GM20000 (cell line): ENCODE measurements at regions not wholly inside any gene's neighbourhood (a gene's known extent, or its start where the extent isn't known, plus 50 kb on each side); places are given as distances from the start of the nearest gene placed in this dataset.

Source experiments
- DNase-seq: peaks from one replicate; pipeline ENCODE4 v3.0.0; 2012; ENCODE audit warnings: low spot score
- TF ChIP-seq, protein P1 (sequence below): IDR thresholded peaks from 2 replicates; pipeline ENCODE4 v1.5.1; 2012; ENCODE audit warnings: mild to moderate bottlenecking, control low read depth; ENCODE audit errors: extremely low read depth, missing control alignments

DNA sequence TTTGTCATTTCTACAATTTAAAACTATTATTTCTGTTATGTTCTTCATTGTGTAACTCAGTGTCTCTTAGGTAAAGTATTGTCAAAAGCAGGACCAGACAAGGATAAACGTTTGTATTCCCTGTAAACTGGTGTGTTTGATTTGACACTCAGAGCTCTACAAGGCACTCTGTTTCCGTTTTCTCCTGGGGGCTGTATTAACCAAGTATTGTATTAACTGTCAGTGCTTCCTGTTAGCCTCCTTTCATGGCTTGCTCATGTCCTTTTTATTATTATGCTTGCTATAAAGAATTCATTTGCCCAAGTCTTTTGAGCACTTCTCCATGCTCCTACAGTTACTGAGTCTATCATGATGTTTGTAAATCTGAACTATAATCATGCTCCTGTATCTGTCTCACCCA lies 323.7 kb downstream of the LPIN1 start:
- TF ChIP-seq, protein P1, sequence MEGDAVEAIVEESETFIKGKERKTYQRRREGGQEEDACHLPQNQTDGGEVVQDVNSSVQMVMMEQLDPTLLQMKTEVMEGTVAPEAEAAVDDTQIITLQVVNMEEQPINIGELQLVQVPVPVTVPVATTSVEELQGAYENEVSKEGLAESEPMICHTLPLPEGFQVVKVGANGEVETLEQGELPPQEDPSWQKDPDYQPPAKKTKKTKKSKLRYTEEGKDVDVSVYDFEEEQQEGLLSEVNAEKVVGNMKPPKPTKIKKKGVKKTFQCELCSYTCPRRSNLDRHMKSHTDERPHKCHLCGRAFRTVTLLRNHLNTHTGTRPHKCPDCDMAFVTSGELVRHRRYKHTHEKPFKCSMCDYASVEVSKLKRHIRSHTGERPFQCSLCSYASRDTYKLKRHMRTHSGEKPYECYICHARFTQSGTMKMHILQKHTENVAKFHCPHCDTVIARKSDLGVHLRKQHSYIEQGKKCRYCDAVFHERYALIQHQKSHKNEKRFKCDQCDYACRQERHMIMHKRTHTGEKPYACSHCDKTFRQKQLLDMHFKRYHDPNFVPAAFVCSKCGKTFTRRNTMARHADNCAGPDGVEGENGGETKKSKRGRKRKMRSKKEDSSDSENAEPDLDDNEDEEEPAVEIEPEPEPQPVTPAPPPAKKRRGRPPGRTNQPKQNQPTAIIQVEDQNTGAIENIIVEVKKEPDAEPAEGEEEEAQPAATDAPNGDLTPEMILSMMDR: no peak
- DNase-seq: no peak

DNA sequence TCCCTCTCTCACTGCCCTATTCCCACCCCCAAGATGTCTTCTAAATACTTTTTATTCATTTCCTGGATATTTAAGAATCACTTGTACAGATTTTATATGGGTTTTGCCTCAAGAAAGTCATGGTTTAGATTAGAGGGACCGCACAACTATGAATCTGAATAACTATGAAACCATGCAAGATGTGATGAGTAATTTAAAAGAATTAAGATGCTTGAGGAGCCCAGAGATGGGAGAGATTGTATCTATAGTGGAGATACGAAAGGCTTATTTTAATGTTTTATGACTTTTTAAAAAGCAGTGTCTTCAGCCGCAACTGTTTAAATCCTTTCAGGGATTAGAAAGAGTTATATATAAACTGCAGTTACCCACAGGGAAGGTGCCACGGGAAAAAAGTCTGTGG lies 324.1 kb downstream of the LPIN1 start:
- TF ChIP-seq, protein P1: no peak
- no peak for DNase-seq

DNA sequence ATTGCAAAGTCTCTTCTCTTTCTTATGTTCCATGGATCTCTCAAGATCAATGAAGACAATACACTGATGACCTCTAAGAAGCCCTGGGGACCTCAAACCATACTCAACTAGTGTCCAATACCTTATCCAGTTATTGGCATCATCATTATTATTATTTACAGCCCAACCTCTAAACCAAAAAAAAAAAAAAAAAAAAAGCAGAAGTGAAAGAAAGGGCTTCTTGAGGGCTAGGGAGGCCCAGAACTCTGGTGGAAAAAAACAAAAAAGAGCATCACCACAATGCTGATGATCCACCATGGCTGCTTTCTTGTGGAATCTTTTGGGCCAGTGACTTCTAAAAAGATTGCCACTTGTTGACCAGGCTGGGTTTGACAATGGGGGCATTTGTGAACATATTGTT lies 324.9 kb downstream of the LPIN1 start:
- TF ChIP-seq, protein P1: no peak
- DNase-seq: peak; percentile 39

DNA sequence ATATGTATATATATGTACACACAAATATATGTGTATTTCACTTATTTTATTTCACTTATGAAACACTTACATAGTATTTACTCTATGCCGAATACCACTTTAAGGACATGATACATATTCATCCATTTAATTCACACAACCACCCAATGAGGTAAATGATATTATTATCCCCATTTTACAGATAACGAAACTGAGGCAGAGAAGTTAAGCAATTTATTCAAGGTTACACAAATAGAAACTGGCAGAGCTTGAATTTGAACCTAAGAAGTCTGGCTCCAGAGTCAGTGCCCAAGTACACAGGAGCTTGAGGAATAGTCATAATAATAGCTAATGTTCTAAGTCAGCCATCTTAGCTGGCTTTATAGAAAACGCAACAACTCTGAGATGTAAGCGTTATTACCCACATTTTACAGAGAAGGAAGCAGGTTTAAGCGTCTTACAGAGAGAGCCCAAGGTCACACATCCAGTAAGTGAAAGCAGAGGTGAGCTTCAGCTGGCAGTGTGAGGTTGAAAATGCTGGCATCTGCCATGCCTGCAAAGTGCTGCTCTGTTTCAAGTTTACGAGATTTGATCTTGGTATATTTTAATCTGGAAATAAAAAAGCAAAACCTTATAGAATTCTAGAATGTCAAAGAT lies 326.9 kb downstream of the LPIN1 start:
- DNase-seq: no peak
- TF ChIP-seq, protein P1: no peak

DNA sequence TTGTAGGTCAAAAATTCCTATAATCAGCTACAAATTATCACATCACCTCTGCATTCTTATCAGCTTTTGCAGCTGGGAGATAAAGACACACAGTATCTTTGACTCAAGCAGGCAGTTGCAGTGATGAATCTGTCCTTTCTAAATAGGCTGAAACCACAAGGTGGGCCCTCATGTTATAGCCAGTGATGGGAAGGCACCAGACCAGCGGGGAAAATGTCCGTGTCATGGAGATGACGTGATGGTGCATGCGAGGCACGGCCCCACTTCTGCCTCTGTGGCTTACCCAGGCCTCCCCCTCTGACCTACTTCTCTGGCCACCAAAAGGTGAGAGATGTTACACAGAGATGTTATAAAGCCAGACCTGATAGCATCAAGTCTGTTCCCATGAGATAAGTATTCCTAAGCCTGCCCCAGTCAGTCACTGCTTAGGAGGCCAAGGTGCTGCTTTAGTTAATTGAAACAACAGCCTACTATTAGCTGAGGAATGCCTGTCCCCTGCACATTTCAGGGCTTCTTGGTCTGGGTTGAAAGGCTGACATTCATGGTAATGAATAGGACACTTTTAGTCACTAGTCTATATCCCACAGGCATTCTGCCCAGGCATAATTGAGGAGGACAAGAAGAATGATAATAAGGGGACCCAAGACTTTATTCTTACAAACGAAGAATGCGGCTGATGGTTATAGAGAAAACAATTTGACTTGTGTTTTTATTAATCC lies 327.9 kb downstream of the LPIN1 start:
- TF ChIP-seq, protein P1: no peak

DNA sequence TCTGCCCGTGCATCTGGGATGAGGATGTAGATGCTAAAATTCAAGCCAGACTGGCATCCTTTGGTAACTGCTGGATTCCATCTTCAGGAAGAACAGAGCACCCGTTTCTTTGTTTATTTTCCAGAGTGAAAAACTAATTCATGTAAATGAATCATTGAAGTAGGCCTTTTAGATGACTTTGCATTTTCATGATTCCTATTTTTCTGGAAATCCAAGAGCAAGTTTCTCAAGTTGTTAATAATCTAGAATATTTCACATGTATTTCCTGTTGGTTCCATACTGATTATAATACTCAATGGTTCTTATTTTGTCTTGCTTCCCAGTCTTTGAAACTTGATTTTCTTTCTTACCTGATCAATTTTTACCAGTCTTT lies 328.4 kb downstream of the LPIN1 start:
- TF ChIP-seq, protein P1: no peak

More for the DNA sequence above, 327.9 kb downstream of the LPIN1 start:
- no peak for DNase-seq

DNA sequence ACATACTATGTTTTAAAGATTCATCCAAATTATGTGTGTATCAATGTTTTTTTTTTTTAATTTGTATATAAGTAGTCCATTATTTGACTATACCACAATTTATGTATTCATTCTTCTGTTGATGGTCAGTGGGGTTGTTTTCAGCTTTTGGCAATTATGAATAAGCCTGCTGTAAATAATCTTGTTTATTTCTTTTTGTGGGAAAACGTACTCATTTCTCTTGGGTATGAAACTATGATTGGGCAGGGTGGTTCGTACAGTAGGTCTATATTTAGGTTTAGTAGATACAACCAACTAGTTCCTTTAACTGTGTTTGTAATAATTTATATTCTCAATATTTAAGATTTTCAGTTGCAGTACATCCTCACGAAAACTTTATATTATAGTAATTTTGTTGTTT lies 329.2 kb downstream of the LPIN1 start:
- TF ChIP-seq, protein P1: no peak
- DNase-seq: no peak

More for the DNA sequence above, 328.4 kb downstream of the LPIN1 start:
- DNase-seq: no peak
